NCI-H510A (cell line): ENCODE measurements at regions not wholly inside any gene's neighbourhood (a gene's known extent, or its start where the extent isn't known, plus 50 kb on each side); places are given as distances from the start of the nearest gene placed in this dataset.
"Not testable (repeated sequence)": the region's sequence is repeated elsewhere in the genome, so short reads cannot be mapped to it uniquely, and the experiment has no call there.

Source experiments
- DNase-seq: peaks from one replicate; lab custom pipeline; 2025; lab: John Stamatoyannopoulos, UW

- no peak for DNase-seq
These were observed 103.1 kb downstream of the VGLL3 start for GRCh38 chr3:86887876-86888275.

GRCh38 chr3:86880066-86880465, 110.9 kb downstream of the VGLL3 start:
- no peak for DNase-seq

GRCh38 chr3:86876504-86877181, 114.3 kb downstream of the VGLL3 start:
- DNase-seq, result peak; percentile 58

- DNase-seq, result not testable (repeated sequence)
These were observed 116.2 kb downstream of the VGLL3 start for GRCh38 chr3:86874790-86875189.

- no peak for DNase-seq
These were observed 121.4 kb downstream of the VGLL3 start for GRCh38 chr3:86869566-86869965.

- no peak for DNase-seq
These were observed 123.0 kb downstream of the VGLL3 start for GRCh38 chr3:86867982-86868381.

GRCh38 chr3:86865506-86865905, 125.4 kb downstream of the VGLL3 start:
- DNase-seq, result no peak

GRCh38 chr3:86856711-86857110, 134.2 kb downstream of the VGLL3 start:
- DNase-seq, result no peak

- DNase-seq, result no peak
These were observed 141.0 kb downstream of the VGLL3 start for GRCh38 chr3:86849991-86850390.

GRCh38 chr3:86845726-86846125, 145.2 kb downstream of the VGLL3 start:
- no peak for DNase-seq

- DNase-seq, result no peak
These were observed 152.0 kb downstream of the VGLL3 start for GRCh38 chr3:86838927-86839326.

GRCh38 chr3:86837871-86838270, 153.1 kb downstream of the VGLL3 start:
- DNase-seq, result no peak

- no peak for DNase-seq
These were observed 160.4 kb downstream of the VGLL3 start for GRCh38 chr3:86830566-86830965.

GRCh38 chr3:86828751-86829150, 162.2 kb downstream of the VGLL3 start:
- no peak for DNase-seq

- DNase-seq, result not testable (repeated sequence)
These were observed 163.4 kb downstream of the VGLL3 start for GRCh38 chr3:86827582-86827981.

- no peak for DNase-seq
These were observed 164.7 kb downstream of the VGLL3 start for GRCh38 chr3:86826292-86826691.

GRCh38 chr3:86815880-86816279, 175.1 kb downstream of the VGLL3 start:
- no peak for DNase-seq

GRCh38 chr3:86814918-86815655, 175.9 kb downstream of the VGLL3 start:
- DNase-seq, result no peak

- DNase-seq, result no peak
These were observed 176.6 kb downstream of the VGLL3 start for GRCh38 chr3:86814321-86814720.

GRCh38 chr3:86801921-86802320, 189.0 kb downstream of the VGLL3 start:
- DNase-seq, result no peak

- DNase-seq, result no peak
These were observed 189.9 kb downstream of the VGLL3 start for GRCh38 chr3:86801066-86801465.

GRCh38 chr3:86800116-86800515, 190.8 kb downstream of the VGLL3 start:
- DNase-seq, result no peak

GRCh38 chr3:86797946-86798345, 193.0 kb downstream of the VGLL3 start:
- DNase-seq, result no peak
